GOT3 (cell line): ENCODE measurements at regions not wholly inside any gene's neighbourhood (a gene's known extent, or its start where the extent isn't known, plus 50 kb on each side); places are given as distances from the start of the nearest gene placed in this dataset.

Source experiments
- DNase-seq: peaks from one replicate; lab custom pipeline; 2025; ENCODE audit warnings: mixed read lengths; lab: John Stamatoyannopoulos, UW

DNA sequence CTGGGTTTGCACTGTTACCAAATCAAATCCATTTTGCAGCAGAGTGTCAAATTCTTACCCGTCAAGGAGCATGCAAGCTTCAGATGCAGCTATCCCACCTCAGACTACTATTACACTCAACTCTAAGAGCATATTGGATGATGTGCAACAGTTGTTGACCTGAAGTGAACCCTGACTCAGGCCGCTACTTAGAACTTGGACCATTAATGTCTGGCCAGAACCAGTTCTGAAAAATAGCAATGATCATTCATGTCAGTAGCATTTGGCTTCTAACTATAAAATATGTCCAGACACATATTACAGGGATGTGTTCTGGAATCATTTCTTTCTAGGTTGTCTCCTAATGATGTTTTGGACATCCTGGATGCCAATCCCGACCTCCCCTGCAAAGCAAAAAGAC lies 135.5 kb upstream of the PKDCC start:
- DNase-seq = no peak

DNA sequence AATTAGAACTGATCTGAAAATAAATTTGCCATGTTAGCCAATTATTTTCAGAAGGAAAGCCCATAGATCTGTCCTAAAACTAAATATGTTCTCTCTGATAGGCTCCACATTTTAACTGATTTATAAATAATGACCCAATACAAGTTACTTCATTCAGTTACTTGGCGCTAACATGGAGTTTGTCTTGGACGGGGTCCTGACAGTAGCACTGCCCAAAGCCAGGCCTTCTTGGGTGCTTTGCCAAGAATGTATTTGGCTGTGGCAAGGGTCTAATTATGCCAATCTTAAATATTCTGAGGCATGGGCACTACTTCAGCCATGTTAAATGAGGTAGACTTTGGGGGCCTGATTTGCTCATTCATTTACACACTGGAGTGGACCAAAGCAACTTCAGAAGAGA lies 135.0 kb upstream of the PKDCC start:
- no peak for DNase-seq

DNA sequence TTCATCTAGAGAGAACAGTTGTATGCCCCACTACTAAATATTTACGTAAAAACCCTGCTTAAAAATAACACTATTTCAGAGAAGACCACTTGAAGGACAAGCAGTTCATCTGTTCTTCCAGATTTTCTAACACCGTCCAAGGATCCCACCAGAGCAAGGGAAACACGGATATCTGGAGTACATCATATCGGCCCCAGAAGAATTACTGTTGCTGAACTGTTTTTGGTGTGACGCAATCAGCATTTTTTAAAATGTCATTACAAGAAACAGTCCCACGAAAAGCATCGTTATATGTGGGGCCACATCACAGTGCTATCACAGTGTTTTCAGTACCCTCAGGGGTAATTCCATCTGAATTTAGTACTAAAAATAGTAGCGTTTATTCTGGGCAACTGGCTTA lies 134.5 kb upstream of the PKDCC start:
- DNase-seq = no peak

DNA sequence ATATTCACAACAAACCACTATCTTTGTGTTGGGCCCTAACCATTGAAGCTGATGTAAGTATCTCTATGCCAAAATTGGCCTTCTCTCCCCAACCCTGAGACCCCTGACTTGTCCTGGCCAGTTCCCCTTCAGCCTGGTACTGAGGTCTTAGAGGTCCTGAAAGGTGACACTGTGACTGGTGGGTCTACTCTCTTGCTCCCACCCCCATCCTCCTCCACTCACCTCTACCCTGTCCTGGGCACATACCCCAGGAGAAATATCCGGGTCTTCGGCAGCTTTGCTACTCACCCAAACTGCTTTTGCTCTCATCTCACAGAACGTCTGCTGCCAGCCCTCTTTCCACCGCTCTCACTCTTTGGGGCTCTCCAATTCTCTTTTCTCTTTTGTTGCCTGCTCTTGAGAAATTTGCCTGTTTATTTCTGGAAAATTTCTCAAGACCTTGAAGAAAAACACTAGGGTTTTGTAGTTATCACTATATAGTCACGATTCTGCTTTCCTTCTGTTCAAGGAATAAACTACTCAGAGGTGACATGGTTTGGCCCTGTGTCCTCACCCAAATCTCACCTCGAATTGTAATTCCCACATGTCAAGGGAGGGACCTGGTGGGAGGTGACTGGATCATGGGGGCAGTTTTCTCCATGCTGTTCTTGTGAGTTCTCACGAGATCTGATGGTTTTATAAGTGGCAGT lies 133.8 kb upstream of the PKDCC start:
- no peak for DNase-seq

DNA sequence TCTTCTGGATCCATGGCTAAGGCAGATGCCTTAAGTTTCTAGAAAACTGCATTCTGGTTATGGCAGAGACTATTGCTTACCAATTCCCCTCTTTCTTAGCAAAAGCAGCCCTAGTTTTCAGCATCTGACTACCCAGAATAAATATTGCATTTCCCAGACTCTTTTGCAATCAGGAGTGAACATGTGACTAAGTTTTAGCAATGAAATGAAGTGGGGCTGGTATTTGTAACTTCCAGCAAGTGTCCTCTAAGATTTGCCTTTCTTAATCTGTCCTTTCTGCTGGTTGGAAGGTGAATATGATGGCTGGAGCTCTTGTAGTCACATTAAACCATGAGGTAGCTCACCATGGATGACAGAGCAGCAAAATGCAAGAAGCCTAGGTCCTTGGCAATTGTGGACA lies 132.9 kb upstream of the PKDCC start:
- no peak for DNase-seq

DNA sequence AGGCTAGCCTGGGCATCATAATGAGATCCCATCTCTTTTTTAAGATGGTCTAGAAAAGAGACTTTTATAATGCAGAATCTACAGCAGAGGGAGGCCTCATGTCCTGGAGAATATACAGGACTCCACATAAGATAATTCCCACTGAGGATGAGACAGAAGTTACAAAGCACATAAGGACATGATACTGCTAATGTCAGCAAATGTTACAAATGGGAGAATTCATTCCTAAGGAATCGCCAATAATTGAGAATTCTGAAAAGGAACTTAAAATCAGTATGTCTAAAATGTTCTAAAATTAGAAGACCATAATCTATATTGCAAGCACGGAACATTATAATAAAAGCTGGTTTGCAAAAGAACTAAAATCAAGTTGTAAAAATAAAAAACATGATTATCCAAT lies 131.6 kb upstream of the PKDCC start:
- DNase-seq = no peak

DNA sequence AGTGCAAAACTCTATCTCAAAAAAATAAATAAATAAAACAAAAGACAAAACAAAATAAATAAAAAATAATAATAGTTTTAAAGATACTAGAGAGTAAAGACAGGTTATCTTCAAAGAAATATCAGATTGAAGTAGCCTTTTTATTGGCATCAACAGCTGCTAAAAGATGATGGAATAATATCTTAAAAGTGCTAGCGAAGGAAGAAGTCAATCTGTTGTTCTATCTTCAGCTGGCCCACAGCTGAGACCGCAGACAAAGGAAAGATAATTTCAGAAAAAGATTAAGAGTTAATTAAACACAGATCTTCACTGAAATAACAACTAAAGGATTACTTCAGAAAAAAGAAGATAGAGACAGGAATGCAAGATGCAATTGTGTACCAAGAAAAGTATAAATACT lies 130.2 kb upstream of the PKDCC start:
- no peak for DNase-seq

DNA sequence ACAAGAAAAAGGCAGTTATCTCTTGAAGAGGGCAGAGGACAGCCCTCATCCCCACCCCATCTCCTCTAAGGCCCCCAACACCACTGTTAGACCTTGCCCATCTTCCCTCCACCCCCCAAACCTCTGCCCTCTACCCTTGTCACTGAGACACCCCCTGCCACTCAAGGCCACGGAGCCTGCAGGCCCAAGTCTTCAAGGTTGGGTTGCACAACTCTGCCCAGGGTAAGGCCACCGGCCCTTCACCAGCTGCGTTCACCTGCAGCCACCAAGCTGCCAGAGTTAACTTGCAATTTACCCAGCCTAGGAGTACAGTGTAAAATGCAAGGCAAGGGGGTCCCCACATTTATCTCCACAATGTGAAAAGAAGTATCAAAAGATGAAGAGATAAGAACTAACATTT lies 128.7 kb upstream of the PKDCC start:
- DNase-seq = no peak

DNA sequence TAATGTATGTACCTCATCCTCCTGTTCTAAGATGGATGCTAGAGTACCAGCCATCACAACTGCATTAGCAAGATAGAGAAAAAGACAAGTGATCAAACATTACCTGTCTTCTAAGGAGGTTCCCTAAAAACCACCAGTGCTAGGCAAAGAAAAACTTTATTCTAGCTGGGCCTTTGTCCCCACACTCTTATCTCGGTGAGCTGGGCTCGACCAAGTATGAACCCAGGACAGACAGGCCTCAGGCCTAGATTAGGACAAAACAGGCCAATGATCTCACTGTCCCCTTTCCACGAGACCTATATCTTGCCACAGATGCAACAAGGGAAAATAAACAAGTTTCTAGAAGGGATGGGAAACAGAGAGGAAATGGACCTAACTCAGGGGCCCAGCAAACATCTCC lies 127.6 kb upstream of the PKDCC start:
- no peak for DNase-seq

DNA sequence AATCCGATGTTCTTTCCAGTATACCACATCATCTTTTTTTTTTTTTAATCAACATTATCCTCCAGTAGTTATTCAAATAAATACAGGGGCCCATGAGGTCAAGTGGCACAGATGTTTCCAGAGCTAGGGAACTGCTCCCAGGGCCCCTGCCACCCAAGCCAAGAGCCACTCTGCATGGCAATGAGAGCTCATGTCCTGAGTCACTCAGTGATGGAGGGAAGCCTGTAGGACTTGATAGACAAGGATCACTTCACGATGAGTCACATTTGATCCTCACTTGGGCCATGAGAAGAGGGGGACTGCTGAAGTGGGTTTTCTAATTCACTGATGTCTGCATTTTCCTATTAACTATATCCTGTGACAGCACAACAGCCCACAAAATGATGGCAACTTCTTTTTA lies 127.0 kb upstream of the PKDCC start:
- DNase-seq = no peak

DNA sequence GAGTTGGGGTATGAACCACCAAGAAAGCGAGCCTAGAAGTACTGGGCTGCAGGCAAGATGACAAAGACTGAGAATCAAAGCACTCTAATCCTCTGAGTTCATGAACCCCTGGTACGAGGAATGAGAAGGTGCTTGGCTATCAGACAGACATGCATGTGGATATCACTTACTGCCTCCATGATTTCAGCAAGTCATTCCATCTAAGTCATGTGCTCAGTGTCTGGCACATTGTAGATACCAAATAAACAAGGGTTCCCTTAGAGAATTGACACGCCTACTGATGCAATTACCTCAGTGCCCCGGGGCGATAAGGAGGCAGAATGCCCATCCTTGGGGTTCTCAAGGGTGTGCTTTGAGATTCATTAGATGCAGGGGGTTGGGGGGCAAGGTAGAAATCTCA lies 125.6 kb upstream of the PKDCC start:
- no peak for DNase-seq

DNA sequence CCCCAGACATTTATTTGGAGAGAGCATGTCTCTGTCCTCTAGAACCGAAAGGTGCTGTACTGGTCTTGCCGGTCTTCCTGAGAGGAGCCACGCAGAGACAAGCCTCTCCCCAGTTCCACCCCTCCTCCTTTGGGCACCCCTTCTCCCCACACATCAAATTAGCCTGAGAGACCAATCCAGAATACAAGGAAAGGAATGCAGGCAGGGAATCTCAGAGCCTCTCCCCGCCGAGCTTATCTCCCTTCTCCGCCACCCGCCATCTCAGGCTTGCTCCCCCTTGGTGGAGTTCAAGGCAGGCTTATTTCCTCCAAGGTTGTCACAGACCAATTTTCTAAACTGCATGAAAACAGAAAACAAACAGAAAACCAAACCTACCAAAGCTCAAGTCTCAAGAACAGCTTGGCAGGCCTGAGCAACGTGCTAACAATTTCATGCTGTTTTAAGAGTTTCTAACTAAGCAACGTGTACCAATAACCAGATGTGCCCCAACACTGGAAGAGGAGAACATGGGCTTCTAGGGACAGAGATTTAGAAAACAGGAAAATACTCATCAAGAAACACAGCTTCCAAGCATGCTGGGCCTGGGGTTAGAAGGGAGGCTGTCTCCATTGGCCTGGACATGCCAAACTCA lies 124.5 kb upstream of the PKDCC start:
- no peak for DNase-seq

DNA sequence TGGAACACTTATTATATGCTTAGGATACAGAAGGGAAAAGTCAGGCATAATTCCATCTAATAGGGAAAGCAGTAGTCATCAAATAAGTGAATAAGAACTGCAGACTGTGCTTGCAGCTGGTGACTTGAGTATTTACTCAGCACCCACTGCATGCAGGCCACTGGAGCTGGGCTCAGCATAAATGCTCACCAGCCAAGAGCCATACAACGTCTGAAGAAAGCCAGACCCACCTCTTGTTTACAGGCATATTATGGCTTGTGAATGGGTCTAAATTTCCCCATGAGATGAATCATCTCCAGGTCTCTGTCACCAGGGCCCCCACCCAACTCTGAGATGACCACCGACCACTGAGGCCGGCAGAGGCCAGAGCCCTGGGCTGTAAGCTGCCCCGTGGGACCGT lies 123.8 kb upstream of the PKDCC start:
- DNase-seq = no peak

DNA sequence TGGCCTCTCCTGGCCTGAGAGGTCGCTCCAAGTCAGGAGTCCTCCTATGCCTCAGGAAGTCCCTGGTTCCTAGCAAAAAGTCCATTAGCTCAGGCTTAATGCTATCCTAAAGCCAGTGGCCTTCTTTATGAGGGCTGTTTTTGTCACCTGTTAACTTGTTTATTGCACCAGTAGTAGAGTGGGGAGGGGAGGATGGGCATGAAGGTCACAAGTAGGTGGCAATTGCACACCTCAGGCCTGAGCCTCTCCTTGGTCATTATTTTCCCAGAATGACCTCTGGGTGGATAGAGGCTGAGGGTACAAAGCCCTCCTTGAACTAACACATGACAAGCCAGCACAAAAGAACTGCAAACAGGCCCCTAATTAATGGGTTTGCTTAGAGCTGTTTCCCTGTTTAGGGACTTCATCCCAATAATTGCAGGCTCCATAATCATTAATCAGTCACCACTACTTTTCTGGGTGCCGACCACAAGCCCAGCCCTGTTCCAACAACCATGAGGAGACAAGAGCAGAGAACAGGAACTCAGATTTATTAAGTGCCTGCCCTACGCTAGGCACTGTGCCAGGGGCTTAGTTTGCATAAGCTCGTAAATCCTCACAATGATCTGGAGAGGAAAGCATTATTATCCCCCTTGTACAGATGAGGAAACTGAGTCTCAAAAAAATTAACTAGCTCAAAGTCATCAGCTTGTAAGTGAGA lies 123.0 kb upstream of the PKDCC start:
- no peak for DNase-seq

DNA sequence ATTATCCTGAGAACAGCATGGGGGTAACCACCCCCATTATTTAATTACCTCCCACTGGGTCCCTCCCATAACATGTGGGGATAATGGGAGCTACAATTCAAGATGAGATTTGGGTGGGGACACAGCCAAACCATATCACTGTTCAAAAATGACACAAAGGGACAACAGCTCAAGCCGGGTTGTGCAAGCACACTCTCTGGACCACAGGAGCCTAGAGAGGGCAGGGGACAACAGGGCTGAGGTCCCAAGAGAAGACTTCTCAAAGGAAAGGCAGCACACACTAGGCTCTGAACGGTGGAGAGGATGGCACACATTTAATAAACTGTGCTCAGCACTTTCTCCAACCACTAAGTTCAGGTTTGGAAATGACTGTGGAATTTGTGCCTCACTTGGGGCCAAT lies 122.1 kb upstream of the PKDCC start:
- no peak for DNase-seq

DNA sequence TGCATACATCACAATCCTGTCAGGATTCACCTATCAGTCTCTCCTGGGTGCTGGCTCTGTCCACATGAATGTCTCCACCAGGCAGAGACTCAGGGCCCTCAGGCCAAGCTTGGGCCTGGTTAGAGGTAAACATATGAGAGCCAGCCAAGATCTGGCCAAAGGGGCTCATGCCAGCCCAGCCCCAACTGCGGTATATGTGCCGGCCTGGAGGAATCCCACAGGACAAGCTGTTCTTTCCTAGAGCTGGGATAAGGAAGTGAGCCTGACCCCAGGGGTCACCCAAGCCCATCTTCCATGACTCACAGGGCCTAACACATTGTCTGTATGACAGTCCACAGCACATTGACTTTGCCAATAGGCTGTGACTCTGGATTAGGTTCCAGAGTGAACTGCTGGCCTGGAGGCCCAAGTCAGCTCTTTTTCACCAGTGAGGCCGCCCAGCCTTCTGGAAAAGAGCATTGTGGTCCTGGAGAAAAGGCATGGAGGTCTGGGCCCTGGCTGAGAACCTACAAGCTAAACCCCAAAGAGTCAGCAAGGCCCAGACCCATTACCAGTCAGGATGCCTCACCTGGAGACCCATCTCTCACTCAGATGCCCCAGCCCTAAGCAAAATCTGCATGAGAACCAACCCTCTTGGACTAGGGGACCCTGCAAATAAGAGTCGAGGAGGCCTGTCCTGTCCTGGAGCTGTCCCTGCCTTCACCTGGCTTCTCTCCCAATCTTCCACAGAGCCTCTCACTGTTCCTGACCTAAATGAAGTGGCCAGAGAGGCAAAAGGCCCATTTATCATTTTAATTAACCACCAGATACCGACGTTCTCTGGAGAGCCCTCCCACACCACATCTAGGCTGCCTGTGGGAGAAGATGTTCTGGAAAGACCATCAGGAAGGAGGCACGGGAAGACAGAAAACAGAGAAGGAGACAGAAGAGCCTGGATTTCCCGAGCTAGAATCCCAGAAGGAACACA lies 120.9 kb upstream of the PKDCC start:
- DNase-seq = no peak

DNA sequence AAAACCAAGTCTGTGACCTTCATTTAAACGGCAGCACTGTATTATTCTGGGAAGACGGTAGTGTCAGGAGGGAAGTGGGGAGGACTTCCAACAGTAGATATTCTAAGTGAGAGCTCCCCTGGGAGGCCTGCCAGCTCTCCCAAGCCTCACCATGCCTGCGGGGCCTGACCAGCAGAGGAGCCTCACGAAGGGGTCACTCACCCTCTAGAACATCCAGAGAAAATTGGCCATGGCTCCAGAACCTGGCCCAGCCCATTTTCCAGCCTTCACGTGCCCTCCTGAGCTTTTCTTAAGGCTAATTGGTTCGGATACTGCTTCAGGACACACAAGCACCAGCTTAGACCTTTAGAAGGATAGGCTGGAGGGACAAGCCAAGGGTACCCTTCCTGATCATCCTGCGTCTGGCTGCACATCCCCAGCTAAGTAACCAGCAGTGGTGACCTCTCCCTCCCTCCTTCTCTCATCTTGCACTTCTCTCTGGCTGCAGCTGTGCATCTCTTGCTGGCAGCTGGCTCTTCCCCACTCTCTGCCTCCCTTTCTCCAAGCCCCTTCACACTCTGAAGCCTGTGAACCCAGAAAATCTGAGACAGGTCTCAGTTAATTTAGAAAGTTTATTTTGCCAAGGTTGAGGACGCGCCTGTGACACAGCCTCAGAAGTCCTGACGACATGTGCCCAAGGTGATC lies 120.1 kb upstream of the PKDCC start:
- no peak for DNase-seq

DNA sequence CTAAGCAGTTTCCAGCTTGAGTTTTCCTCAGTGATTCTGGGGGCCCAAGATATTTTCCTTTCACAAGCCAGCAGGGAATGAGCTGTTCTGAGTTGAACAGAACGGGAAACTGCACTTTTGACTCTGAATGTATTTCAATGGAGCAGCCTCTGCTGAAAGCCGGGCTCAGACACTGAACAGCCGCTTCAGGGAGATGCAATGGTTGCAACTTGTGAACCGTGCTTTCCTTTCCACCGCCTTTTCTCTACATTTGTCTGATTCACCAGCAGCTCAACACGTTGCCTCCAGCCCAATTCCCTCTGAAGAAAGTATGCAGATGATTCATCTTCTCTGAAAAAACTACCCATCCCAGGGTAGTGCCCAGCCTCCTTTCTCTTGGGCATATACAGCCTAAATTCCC lies 119.3 kb upstream of the PKDCC start:
- DNase-seq = peak; percentile 35

DNA sequence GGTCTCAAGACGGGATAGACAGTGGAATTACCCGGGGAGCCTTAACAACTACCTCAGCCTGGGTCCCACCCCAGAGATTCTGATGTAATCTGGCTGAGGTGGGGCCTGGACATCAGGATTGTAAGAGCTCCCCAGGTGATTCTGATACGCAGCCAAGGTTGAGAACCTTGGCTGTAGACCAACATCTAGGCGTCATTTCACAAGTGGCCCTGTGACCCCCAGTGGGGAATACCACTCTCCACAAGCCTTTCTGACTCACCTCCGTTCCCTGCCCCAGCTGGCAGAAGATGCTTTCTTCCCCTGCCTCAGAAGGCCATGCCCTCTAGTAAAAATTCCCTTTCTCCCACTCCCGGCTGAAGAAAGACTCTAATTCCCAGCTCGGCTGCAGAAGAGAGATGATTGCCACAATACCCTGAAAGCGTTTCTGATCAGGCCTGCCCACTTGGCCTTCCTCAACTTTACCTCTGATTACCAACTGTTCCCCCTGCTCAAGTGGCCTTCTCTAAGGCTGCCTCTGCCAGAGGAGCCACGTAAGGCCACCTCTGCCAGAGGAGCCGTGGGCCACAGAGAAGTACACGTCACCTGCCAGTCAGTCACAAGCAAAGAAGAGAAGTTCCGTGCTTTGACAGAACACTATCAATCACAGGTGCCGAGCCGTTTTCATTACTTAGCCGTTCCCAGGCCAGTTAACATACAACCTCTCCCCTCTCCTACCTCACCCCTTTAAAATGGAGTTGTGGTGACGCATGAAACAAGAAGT lies 116.8 kb upstream of the PKDCC start:
- DNase-seq = no peak

DNA sequence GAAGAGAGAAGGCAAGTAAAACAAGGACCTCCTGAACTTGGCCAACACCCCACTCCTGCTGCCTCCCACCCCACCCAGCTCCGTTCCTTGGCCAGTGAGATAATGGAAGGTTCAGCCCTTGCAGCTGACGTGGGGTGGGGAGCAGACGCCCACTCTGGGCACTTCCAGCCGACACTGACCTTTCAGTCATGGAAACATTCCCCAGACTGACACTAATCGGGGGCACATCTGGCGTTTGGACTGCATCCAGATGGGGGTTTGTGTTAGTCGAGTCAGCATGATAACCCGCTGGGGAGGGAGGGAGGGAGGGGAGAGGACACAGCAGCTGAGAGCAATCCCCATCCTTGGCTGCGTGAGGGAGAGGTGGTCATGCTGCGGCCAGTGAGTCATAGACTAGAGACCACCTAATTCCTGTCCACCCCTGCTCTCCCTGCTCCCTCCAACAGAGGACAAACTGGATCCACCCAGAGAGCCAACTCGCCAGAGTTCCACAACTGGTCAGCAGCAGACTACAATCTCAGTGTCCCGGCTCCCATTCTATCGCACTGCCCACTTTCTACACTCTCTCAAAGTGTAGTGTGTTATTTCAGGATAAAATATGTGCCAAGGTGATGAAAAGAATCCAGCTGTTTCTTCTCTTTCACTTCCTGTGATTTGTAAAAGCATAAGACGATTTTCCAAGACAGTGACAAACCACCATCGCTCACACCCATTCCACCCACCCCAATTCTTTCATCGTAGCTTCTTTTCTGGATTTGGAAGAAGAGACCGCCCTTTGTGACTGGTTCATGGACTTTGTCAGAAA lies 115.4 kb upstream of the PKDCC start:
- no peak for DNase-seq
